H1 (cell line): ENCODE measurements at regions not wholly inside any gene's neighbourhood (a gene's known extent, or its start where the extent isn't known, plus 50 kb on each side); places are given as distances from the start of the nearest gene placed in this dataset.

ENCODE experiments used
- CTCF ChIA-PET: fragments of 300-600 bp; sonication (Branson Sonifier 250); formaldehyde crosslinking; loops from one replicate; lab custom pipeline; 2021; ENCODE audit not compliant: partially characterized antibody; lab: Charles Lee
- POLR2A ChIA-PET: fragments of 300-600 bp; sonication (Branson Sonifier 250); formaldehyde crosslinking; loops from one replicate; lab custom pipeline; 2021; ENCODE audit warnings: inconsistent platforms; ENCODE audit not compliant: partially characterized antibody; lab: Charles Lee
- DNase-seq, 2 experiments: peaks; one replicate each; pipeline versions ENCODE4 v3.0.0 to v3.0.0-alpha.2; 2010 to 2022; ENCODE audit warnings: low spot score in 2 of 2, low read depth in 1 of 2, mixed read lengths in 1 of 2
- FAIRE-seq: peaks from 2 replicates; lab custom pipeline; 2011; peaks lifted over from hg19 to GRCh38; lab: Jason Lieb, UNC
- H2AFZ ChIP-seq: 2 replicates; pipeline ENCODE4 v1.8.1; 2012; ENCODE audit warnings: low read length, inconsistent platforms
- H2AK5ac ChIP-seq: 2 replicates; pipeline ENCODE4 v1.6.1; 2013; ENCODE audit warnings: low read depth, low read length
- H2BK120ac ChIP-seq: replicated peaks from 2 replicates; pipeline ENCODE3; 2013; ENCODE audit warnings: low read depth, low read length, inconsistent platforms
- H2BK12ac ChIP-seq: 2 replicates; pipeline ENCODE4 v1.6.1; 2013; ENCODE audit warnings: low read depth, low read length
- H2BK15ac ChIP-seq: 2 replicates; pipeline ENCODE4 v1.6.1; 2013; ENCODE audit warnings: low read length
- H2BK20ac ChIP-seq: 2 replicates; pipeline ENCODE4 v1.6.1; 2013; ENCODE audit warnings: low read length
- H2BK5ac ChIP-seq: 2 replicates; pipeline ENCODE4 v1.6.1; 2013; ENCODE audit warnings: low read depth, low read length
- H3K14ac ChIP-seq: 2 replicates; pipeline ENCODE4 v1.6.1; 2013; ENCODE audit warnings: inconsistent platforms; ENCODE audit not compliant: insufficient read length
- H3K18ac ChIP-seq: 2 replicates; pipeline ENCODE4 v1.6.1; 2013; ENCODE audit warnings: low read length; ENCODE audit errors: extremely low read depth
- H3K23ac ChIP-seq: 2 replicates; pipeline ENCODE4 v1.6.1; 2013; ENCODE audit warnings: inconsistent platforms; ENCODE audit not compliant: insufficient read length
- H3K23me2 ChIP-seq: 2 replicates; pipeline ENCODE4 v1.6.1; 2013; ENCODE audit warnings: low read depth, low read length
- H3K27ac ChIP-seq: 2 replicates; pipeline ENCODE4 v1.6.1; 2011; ENCODE audit warnings: low read depth, low read length, inconsistent platforms
- H3K27me3 ChIP-seq, 4 experiments: replicated peaks in 1 of 4; 1 replicate in 1 of 4; 2 replicates in 3 of 4; pipeline versions ENCODE4 v1.6.1 to v1.8.1; 2011 to 2013; ENCODE audit warnings: low read length in 3 of 4, mild to moderate bottlenecking in 3 of 4, inconsistent platforms in 2 of 4, mixed read lengths in 2 of 4, moderate library complexity in 1 of 4; ENCODE audit not compliant: control insufficient read depth in 3 of 4, insufficient read depth in 3 of 4; ENCODE audit errors: extremely low read depth in 1 of 4
- H3K36me3 ChIP-seq, 4 experiments: 2 replicates each; pipeline versions ENCODE4 v1.6.1 to v1.8.1; 2011 to 2013; ENCODE audit warnings: mild to moderate bottlenecking in 4 of 4, low read length in 3 of 4, moderate library complexity in 2 of 4, control low read depth in 1 of 4, inconsistent platforms in 1 of 4; ENCODE audit not compliant: insufficient read depth in 4 of 4, control insufficient read depth in 2 of 4
- H3K4ac ChIP-seq: replicated peaks from 2 replicates; pipeline ENCODE3; 2013; ENCODE audit warnings: low read length, low read depth, mixed read lengths, inconsistent platforms; ENCODE audit not compliant: insufficient read length
- H3K4me1 ChIP-seq, 4 experiments: replicated peaks in 1 of 4; 1 replicate in 1 of 4; 2 replicates in 3 of 4; pipeline versions ENCODE4 v1.6.1 to v1.8.1; 2011 to 2013; ENCODE audit warnings: low read length in 3 of 4, inconsistent platforms in 2 of 4, mixed read lengths in 1 of 4; ENCODE audit not compliant: insufficient read depth in 4 of 4, control insufficient read depth in 3 of 4
- H3K4me2 ChIP-seq, 2 experiments: 2 replicates each; pipeline versions ENCODE4 v1.6.1 to v1.8.1; 2011 to 2013; ENCODE audit warnings: low read depth in 2 of 2, low read length in 2 of 2, control low read depth in 1 of 2, inconsistent platforms in 1 of 2, mild to moderate bottlenecking in 1 of 2; ENCODE audit not compliant: insufficient read depth in 1 of 2
- H3K4me3 ChIP-seq, 4 experiments: fragments of 200-600, 300-600 bp in 1 of 4; sonication (generic), shearing (Covaris generic), sonication (Bioruptor Twin) in 1 of 4; 2 replicates each; pipeline versions ENCODE4 v1.5.1 to v1.8.1; 2011 to 2016; ENCODE audit warnings: low read length in 4 of 4, low read depth in 3 of 4, control low read depth in 2 of 4, inconsistent platforms in 2 of 4, mild to moderate bottlenecking in 2 of 4, mixed read lengths in 1 of 4, moderate library complexity in 1 of 4; ENCODE audit not compliant: insufficient read depth in 2 of 4; ENCODE audit errors: extremely low read depth in 1 of 4
- H3K56ac ChIP-seq: replicated peaks from 2 replicates; pipeline ENCODE3; 2013; ENCODE audit warnings: low read depth, mild to moderate bottlenecking, mixed read lengths, low read length, inconsistent platforms; ENCODE audit not compliant: insufficient read length
- H3K79me1 ChIP-seq: 2 replicates; pipeline ENCODE4 v1.6.1; 2013; ENCODE audit warnings: low read depth, low read length, control low read depth
- H3K79me2 ChIP-seq, 2 experiments: 2 replicates each; pipeline versions ENCODE4 v1.6.1 to v1.8.1; 2012 to 2013; ENCODE audit warnings: low read length in 2 of 2, mild to moderate bottlenecking in 2 of 2, inconsistent platforms in 1 of 2; ENCODE audit not compliant: insufficient read depth in 2 of 2, control insufficient read depth in 1 of 2
- H3K9ac ChIP-seq, 4 experiments: replicated peaks in 1 of 4; 1 replicate in 1 of 4; 2 replicates in 3 of 4; pipeline versions ENCODE4 v1.6.1 to v1.8.1; 2011 to 2013; ENCODE audit warnings: low read depth in 3 of 4, low read length in 3 of 4, control low read depth in 2 of 4, mild to moderate bottlenecking in 2 of 4, moderate library complexity in 2 of 4, inconsistent platforms in 1 of 4; ENCODE audit errors: extremely low read depth in 1 of 4
- H3K9me3 ChIP-seq, 2 experiments: 2 replicates each; pipeline versions ENCODE4 v1.6.1 to v1.8.1; 2012 to 2013; ENCODE audit warnings: mild to moderate bottlenecking in 2 of 2, moderate library complexity in 2 of 2, control low read depth in 1 of 2, inconsistent platforms in 1 of 2, low read depth in 1 of 2, low read length in 1 of 2, mixed read lengths in 1 of 2; ENCODE audit not compliant: insufficient read depth in 2 of 2
- H4K20me1 ChIP-seq, 2 experiments: replicated peaks in 1 of 2; 2 replicates each; pipeline versions ENCODE3 to v1.8.1; 2011 to 2013; ENCODE audit warnings: inconsistent platforms in 2 of 2, low read length in 2 of 2, mild to moderate bottlenecking in 1 of 2; ENCODE audit not compliant: insufficient read depth in 2 of 2, control insufficient read depth in 1 of 2
- H4K5ac ChIP-seq: 2 replicates; pipeline ENCODE4 v1.6.1; 2013; ENCODE audit warnings: low read length, low read depth, mixed read lengths, inconsistent platforms; ENCODE audit not compliant: insufficient read length
- H4K8ac ChIP-seq: 2 replicates; pipeline ENCODE4 v1.8.0; 2013; ENCODE audit warnings: mild to moderate bottlenecking, moderate library complexity, low read length, inconsistent platforms; ENCODE audit not compliant: insufficient read depth; ENCODE audit errors: extremely low read depth
- H4K91ac ChIP-seq: replicated peaks from 2 replicates; pipeline ENCODE3; 2013; ENCODE audit warnings: low read length, mixed read lengths, inconsistent platforms; ENCODE audit not compliant: insufficient read length
- CHD2 ChIP-seq: IDR thresholded peaks from 2 replicates; pipeline ENCODE4 v1.6.1; 2012; ENCODE audit warnings: low read length, improper control_type of control experiment
- CTBP2 ChIP-seq: IDR thresholded peaks from 2 replicates; pipeline ENCODE4 v1.7.0; 2011; ENCODE audit warnings: borderline replicate concordance, mild to moderate bottlenecking, moderate library complexity, mixed read lengths, low read length; ENCODE audit not compliant: insufficient read depth, insufficient read length
- EZH2 ChIP-seq: fragments of 200-600 bp; sonication (generic); IDR thresholded peaks from 2 replicates; pipeline ENCODE4 v1.7.1; 2012; ENCODE audit warnings: low read depth, mild to moderate bottlenecking, moderate library complexity, low read length, inconsistent platforms; ENCODE audit not compliant: severe bottlenecking
- FOSL1 ChIP-seq: IDR thresholded peaks from 2 replicates; pipeline ENCODE4 v1.6.1; 2011; ENCODE audit warnings: mild to moderate bottlenecking, low read depth, low read length, moderate library complexity; ENCODE audit not compliant: insufficient read depth
- HDAC6 ChIP-seq: IDR thresholded peaks from one replicate; pipeline ENCODE4 v1.7.1; 2012; ENCODE audit warnings: low read depth, mild to moderate bottlenecking, inconsistent platforms, low read length, moderate library complexity
- RFX5 ChIP-seq: IDR thresholded peaks from 2 replicates; pipeline ENCODE4 v1.6.1; 2011; ENCODE audit warnings: low read depth, low read length, improper control_type of control experiment, borderline replicate concordance
- RXRA ChIP-seq: IDR thresholded peaks from 2 replicates; pipeline ENCODE4 v1.6.1; 2011; ENCODE audit warnings: low read depth, mild to moderate bottlenecking, low read length, moderate library complexity; ENCODE audit not compliant: insufficient read depth
- SIRT6 ChIP-seq: IDR thresholded peaks from one replicate; pipeline ENCODE4 v1.7.1; 2012; ENCODE audit warnings: low read length, inconsistent platforms
- SP4 ChIP-seq: IDR thresholded peaks from 2 replicates; pipeline ENCODE4 v1.6.1; 2012; ENCODE audit warnings: low read length, inconsistent platforms
- SRF ChIP-seq: IDR thresholded peaks from 2 replicates; pipeline ENCODE4 v1.6.1; 2011; ENCODE audit warnings: mild to moderate bottlenecking, low read depth, low read length, moderate library complexity
- SUZ12 ChIP-seq: fragments of 200-600 bp; sonication (generic); IDR thresholded peaks from 2 replicates; pipeline ENCODE4 v1.6.1; 2012; ENCODE audit warnings: mild to moderate bottlenecking, inconsistent platforms, low read length, moderate library complexity, mixed read lengths
- TBP ChIP-seq: IDR thresholded peaks from 2 replicates; pipeline ENCODE4 v1.6.1; 2011; ENCODE audit warnings: low read depth, low read length, improper control_type of control experiment
- TEAD4 ChIP-seq: IDR thresholded peaks from 2 replicates; pipeline ENCODE4 v1.6.1; 2012; ENCODE audit warnings: low read depth, low read length, inconsistent platforms, mixed read lengths
- USF2 ChIP-seq: IDR thresholded peaks from 2 replicates; pipeline ENCODE4 v1.6.1; 2011; ENCODE audit warnings: low read length, improper control_type of control experiment
- WGBS, 2 experiments: shearing (Covaris generic) in 1 of 2; methylation state at CpG; one replicate each; pipeline versions ENCODE4 v1.1.6 to v1.1.7; 2013 to 2015; ENCODE audit warnings: low lambda C conversion rate in 2 of 2, mixed read lengths in 2 of 2, inconsistent platforms in 1 of 2, low coverage in 1 of 2, missing lambda C conversion rate in 1 of 2; ENCODE audit not compliant: insufficient replicate concordance in 2 of 2, insufficient coverage in 1 of 2, insufficient read length in 1 of 2; ENCODE audit errors: extremely low coverage in 1 of 2, missing lambda C conversion rate in 1 of 2; 5-methylcytosine and 5-hydroxymethylcytosine counted together

DNA sequence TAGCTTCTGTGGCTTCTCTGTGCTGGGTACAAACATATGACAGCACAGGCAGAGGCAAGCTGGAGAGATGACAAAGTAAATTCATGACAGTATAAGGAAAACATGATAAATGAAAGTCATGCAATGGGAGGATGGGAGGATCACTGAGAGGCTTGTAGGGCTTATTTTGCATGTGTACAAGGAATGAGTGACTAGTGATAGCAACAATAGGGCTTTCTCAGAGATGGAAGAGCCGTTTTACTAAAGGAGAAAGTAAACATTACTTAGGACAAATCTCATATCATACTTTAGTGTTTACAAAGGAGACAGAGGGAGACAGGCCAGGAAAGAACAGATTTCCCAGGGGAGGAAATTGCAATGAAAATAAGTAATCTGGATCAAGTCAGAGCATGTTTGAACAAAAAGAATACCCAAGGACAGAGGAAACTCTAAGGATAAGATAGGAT lies 82.5 kb upstream of the RBMS1 start:
- CTCF ChIA-PET, result no interaction called here
- TF ChIP-seq CHD2, result no peak
- TF ChIP-seq HDAC6, result no peak
- TF ChIP-seq CTBP2, result no peak
- TF ChIP-seq SIRT6, result no peak
- TF ChIP-seq SUZ12, result no peak
- TF ChIP-seq SRF, result no peak
- no peak for TF ChIP-seq USF2
- no peak for TF ChIP-seq RFX5
- no peak for TF ChIP-seq FOSL1
- no peak for TF ChIP-seq RXRA
- no peak for TF ChIP-seq TBP
- TF ChIP-seq SP4, result no peak
- TF ChIP-seq TEAD4, result no peak
- TF ChIP-seq EZH2, result no peak

More for the DNA sequence above, 82.5 kb upstream of the RBMS1 start:
- Histone ChIP-seq H2AK5ac (no peak overlapping the region), H3K36me3 (no peaks in the 10 kb centered on the region), H3K56ac (no peak overlapping the region), H4K8ac (no peak overlapping the region), H2BK120ac (no peak overlapping the region), H2BK20ac (no peak overlapping the region), H3K4me1 (peaks cover 0 to under 1% (median 0%) of the 10 kb centered on the region in 4 experiments; a peak in 1 of 7 replicates), H4K91ac (no peak overlapping the region), H3K23me2 (no peaks in the 10 kb centered on the region), H2AFZ (no peak overlapping the region), H3K79me1 (no peaks in the 10 kb centered on the region), H3K27me3 (no peaks in the 10 kb centered on the region), H3K27ac (no peak overlapping the region), H3K14ac (no peak overlapping the region), H4K20me1 (no peaks in the 10 kb centered on the region), H2BK5ac (no peak overlapping the region), H3K9ac (no peak overlapping the region), H2BK15ac (no peak overlapping the region), H3K4ac (no peak overlapping the region), H3K4me3 (no peak overlapping the region), H3K23ac (no peak overlapping the region), H2BK12ac (no peak overlapping the region), H4K5ac (no peak overlapping the region), H3K9me3 (peaks cover 0 to 2% of the 10 kb centered on the region in 2 experiments; a peak in 1 of 4 replicates), H3K79me2 (no peaks in the 10 kb centered on the region), H3K4me2 (no peak overlapping the region), H3K18ac (no peak overlapping the region)
- POLR2A ChIA-PET, result no interaction called here
- DNase-seq, result no peak
- no peak for FAIRE-seq
- 94% methylated on average over 1 of the region's 1 CpG; no CpG with 5 or more reads in 1 of the 2 experiments for WGBS, 2 experiments
